ENCODE measurements at regions not wholly inside any gene's neighbourhood (a gene's known extent, or its start where the extent isn't known, plus 50 kb on each side); places are given as distances from the start of the nearest gene placed in this dataset.
A peak's percentile ranks its signal among the peaks of the same experiment; 100 is the strongest.
"Not testable (repeated sequence)": the region's sequence is repeated elsewhere in the genome, so short reads cannot be mapped to it uniquely, and the experiment has no call there.

DNA sequence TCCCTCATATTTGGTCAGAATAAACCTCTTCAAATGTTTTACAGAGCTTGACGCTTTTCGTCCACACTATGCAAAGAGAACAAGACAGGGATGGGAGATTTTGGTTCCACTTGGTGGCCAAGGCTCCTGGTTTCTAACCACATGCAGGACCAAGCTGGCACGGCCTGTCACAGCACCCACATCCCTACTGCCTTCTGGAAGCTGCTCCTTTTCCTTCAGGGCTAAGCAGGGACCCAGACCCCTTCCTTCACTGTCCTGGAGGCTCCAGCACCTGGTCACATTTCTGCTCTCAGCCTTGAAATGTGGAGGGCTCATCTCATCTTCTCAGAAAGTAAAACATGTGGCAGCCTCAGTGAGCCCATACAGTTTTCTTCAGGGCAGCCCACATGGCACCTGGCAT, 50.4 kb upstream of the ARHGEF7 start:
- TF ChIP-seq, protein P1, sequence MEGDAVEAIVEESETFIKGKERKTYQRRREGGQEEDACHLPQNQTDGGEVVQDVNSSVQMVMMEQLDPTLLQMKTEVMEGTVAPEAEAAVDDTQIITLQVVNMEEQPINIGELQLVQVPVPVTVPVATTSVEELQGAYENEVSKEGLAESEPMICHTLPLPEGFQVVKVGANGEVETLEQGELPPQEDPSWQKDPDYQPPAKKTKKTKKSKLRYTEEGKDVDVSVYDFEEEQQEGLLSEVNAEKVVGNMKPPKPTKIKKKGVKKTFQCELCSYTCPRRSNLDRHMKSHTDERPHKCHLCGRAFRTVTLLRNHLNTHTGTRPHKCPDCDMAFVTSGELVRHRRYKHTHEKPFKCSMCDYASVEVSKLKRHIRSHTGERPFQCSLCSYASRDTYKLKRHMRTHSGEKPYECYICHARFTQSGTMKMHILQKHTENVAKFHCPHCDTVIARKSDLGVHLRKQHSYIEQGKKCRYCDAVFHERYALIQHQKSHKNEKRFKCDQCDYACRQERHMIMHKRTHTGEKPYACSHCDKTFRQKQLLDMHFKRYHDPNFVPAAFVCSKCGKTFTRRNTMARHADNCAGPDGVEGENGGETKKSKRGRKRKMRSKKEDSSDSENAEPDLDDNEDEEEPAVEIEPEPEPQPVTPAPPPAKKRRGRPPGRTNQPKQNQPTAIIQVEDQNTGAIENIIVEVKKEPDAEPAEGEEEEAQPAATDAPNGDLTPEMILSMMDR (conservative IDR thresholded peaks at IDR 0.05; ENCODE audit: control insufficient read depth, insufficient read depth, low read depth, low read length) = no peak
- DNase-seq (ENCODE audit: low read depth) = no peak
- no peak overlapping the region for H3K4me3 ChIP-seq (ENCODE audit: control insufficient read depth, low read depth, low read length)

DNA sequence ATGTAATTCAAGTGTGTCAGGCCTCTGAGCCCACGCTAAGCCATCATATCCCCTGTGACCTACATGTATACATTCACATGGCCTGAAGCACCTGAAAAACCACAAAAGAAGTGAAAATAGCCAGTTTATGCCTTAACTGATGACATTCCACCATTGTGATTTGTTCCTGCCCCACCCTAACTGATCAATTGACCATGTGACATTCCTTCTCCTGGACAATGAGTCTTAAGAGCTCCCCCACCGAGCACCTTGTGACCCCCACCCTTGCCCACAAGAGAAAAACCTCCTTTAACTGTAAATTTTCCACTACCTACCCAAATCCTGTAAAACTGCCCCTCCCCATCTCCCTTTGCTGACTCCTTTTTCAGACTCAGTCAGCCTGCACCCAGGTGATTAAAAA, 52.1 kb upstream of the ARHGEF7 start:
- H3K4me3 ChIP-seq (ENCODE audit: control insufficient read depth, low read depth, low read length) = no peak overlapping the region
- no peak for DNase-seq (ENCODE audit: low read depth)
- TF ChIP-seq, protein P1 (conservative IDR thresholded peaks at IDR 0.05; ENCODE audit: control insufficient read depth, insufficient read depth, low read depth, low read length) = no peak

DNA sequence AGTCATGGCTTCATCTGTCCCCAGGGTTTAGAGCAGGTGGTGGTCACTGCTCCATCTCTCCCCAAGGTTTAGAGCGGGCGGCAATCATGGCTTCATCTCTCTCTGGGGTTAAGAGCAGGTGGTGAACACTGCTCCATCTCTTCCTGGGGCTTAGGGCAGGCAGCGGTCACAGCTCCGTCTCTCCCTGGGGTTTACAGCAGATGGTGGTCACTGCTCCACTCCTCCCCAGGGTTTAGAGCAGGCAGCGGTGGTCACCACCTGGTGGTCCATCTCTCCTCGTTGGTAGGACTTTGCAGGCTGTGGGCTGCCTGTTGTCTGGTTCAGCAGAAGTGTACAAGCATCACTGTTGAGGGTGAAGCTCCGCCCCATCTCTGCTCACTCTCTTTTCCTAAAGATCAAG, 52.8 kb upstream of the ARHGEF7 start:
- TF ChIP-seq, protein P1 (conservative IDR thresholded peaks at IDR 0.05; ENCODE audit: control insufficient read depth, insufficient read depth, low read depth, low read length) = no peak
- no peak for DNase-seq (ENCODE audit: low read depth)

DNA sequence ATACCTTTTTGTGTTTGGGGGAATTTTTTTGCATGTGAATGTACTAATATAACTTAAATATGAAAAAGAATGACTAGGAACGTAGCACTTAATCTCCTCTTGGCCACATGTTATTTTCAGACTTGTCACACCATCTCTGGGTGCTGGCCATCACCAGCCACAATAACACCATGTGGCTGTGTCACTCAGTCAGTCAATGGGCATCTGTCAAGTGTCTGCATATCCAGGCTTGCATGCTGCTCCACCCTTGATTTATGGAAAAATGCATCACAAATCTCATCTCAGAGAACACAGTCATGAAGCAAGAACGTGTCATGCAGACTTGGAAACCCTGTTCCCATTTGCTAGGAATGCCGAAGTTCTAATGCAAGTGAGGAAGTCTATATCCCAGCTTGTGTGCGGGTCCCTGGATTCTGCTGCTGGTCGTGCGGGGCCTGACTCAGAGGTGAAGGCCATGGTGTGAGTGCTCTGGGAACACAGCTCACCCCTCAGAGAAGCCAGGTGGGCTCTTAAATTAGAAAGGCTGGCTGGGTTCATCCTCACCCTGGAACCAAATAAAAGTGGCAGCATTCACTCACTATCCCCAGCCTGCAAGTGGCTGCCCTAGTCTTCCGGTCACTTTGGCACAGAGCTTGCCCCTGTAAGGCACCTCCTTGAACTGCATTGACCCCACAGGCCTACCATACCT, 53.6 kb upstream of the ARHGEF7 start:
- H3K4me3 ChIP-seq (ENCODE audit: control insufficient read depth, low read depth, low read length) = no peak overlapping the region
- DNase-seq (ENCODE audit: low read depth) = no peak
- TF ChIP-seq, protein P1 (conservative IDR thresholded peaks at IDR 0.05; ENCODE audit: control insufficient read depth, insufficient read depth, low read depth, low read length) = no peak

More for the DNA sequence above, 52.8 kb upstream of the ARHGEF7 start:
- H3K4me3 ChIP-seq (ENCODE audit: control insufficient read depth, low read depth, low read length) = no peak overlapping the region

DNA sequence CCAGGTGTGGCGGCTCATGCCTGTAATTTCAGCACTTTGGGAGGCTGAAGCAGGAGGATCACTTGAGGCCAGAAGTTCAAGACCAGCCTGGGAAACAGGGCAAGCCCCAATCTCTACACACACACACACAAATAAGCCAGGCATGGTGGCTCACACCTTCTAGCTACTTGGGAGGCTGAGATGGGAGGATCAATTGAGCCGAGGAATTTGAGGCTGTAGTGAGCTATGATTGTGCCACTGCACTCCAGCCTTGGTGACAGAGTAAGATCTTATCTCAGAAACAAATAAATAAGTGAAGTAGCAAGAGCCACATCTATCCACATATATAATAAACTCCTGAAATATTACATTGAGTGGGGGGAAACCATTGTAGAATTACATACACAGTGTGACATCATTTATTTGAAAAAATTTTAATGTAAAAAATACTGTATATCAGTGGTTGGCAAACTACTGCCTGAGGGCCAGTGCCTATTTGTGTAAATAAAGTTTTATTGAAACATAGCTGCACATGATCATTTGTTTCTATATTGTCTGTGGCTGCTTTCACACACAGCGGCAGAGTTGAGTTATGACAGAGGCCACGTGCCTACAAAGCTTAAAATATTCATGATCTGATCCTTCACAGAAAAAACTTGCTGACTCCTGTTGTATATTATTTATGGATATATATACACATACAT, 54.7 kb upstream of the ARHGEF7 start:
- TF ChIP-seq, protein P1 (conservative IDR thresholded peaks at IDR 0.05; ENCODE audit: control insufficient read depth, insufficient read depth, low read depth, low read length) = no peak
- H3K4me3 ChIP-seq (ENCODE audit: control insufficient read depth, low read depth, low read length) = no peak overlapping the region
- no peak for DNase-seq (ENCODE audit: low read depth)

DNA sequence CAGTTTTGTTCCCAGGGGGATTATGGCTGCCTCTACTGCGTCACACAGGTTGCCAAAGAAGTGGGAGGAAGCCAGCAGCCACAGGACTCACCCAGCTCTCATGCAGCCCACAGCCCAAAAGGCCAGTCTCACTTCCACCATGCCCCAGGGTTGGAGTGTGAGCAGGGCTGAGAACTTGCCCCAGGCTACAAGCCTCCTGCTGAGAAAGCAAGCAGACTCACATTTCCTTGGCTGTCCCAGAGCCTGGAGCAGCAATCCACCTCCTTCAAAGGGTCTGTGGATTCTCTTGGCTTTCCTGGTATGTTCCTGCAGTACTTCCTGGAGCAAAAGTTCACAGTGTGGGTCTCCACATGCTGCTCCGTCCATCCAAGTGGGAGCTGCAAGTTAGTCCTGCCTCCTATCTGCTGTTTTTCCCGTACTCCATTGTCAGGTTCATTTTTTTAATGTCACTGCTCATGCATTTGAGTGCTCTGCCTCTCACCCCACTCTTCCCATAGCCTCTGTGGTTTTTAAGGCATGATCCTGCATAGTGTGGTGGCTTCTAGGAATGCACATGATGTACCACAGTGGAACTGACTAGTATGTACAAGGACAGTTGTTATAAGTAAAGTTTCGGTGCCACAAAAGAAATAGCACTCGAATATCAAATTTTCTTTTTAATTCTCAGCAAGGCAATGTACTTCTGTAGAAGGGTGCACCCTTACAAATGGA, 56.2 kb upstream of the ARHGEF7 start:
- TF ChIP-seq, protein P1 (conservative IDR thresholded peaks at IDR 0.05; ENCODE audit: control insufficient read depth, insufficient read depth, low read depth, low read length) = no peak
- H3K4me3 ChIP-seq (ENCODE audit: control insufficient read depth, low read depth, low read length) = no peak overlapping the region
- peak; percentile 16 for DNase-seq (ENCODE audit: low read depth)

DNA sequence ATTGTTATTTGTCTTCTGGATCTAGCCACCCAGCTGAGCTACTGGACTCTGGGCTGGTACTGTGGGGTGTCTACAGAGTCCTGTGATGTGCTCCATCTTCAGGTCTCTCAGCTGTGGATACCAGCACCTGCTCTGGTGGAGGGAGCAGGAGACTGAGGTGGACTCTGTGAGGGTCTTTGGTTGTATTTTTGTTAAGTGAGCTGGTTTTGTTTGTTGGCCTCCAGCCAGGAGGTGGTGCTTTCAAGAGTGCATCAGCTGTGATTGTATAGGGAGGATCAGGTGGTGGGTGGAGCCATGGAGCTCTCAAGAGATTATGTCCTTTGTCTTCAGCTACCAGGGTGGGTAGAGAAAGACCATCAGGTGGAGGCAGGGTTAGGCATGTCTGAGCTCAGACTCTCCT, 56.8 kb upstream of the ARHGEF7 start:
- H3K4me3 ChIP-seq (ENCODE audit: control insufficient read depth, low read depth, low read length); DNase-seq (ENCODE audit: low read depth): not testable (repeated sequence)

DNA sequence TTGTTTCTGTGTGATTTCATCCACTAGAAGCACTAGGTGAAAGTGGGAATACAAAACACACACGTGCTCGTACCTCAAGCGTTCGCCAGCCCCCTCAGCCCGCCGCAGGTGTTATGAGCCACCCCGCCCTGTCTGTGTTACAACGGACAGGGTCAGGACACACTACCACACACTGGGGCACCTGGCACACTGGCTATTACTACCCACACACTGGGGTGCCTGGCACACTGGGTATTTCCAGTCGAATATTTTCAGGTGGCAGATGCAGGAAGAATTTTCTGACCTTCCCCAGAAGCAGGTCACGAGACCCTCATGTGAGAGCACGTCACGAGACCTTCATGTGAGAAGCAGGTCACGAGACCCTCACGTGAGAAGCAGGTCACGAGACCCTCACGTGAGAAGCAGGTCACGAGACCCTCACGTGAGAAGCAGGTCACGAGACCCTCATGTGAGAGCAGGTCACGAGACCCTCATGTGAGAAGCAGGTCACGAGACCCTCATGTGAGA, 63.3 kb upstream of the ARHGEF7 start:
- H3K4me3 ChIP-seq (ENCODE audit: control insufficient read depth, low read depth, low read length); DNase-seq (ENCODE audit: low read depth): not testable (repeated sequence)

Measured in fibroblast of mammary gland (primary cell).